HG03432 (cell line): ENCODE measurements at regions not wholly inside any gene's neighbourhood (a gene's known extent, or its start where the extent isn't known, plus 50 kb on each side); places are given as distances from the start of the nearest gene placed in this dataset.

ENCODE experiments used
- ATAC-seq: cut with Tn5 transposase; IDR thresholded peaks from one replicate; pipeline ENCODE4 v1.9.1; 2021; ENCODE audit warnings: mild to moderate bottlenecking, moderate library complexity; ENCODE audit not compliant: unreplicated experiment

- ATAC-seq, result no peak
These were observed 154.0 kb downstream of the PSMG1 start for GRCh38 chr21:39029086-39029755.

GRCh38 chr21:39025198-39025597 lies 158.1 kb downstream of the PSMG1 start:
- no peak for ATAC-seq

- no peak for ATAC-seq
These were observed 158.7 kb downstream of the PSMG1 start for GRCh38 chr21:39024538-39024937.

- ATAC-seq, result no peak
These were observed 160.2 kb downstream of the PSMG1 start for GRCh38 chr21:39022863-39023693.

GRCh38 chr21:39022466-39022862 lies 160.8 kb downstream of the PSMG1 start:
- no peak for ATAC-seq

GRCh38 chr21:39022035-39022434 lies 161.2 kb downstream of the PSMG1 start:
- no peak for ATAC-seq

- ATAC-seq, result no peak
These were observed 161.8 kb downstream of the PSMG1 start for GRCh38 chr21:39021478-39021832.

- ATAC-seq, result no peak
These were observed 162.3 kb downstream of the PSMG1 start for GRCh38 chr21:39020751-39021477.

- ATAC-seq, result no peak
These were observed 164.5 kb downstream of the PSMG1 start for GRCh38 chr21:39018730-39019129.

- ATAC-seq, result peak; percentile 91
These were observed 166.4 kb downstream of the PSMG1 start for GRCh38 chr21:39016740-39017315.

GRCh38 chr21:39014747-39015146 lies 168.5 kb downstream of the PSMG1 start:
- ATAC-seq, result no peak

GRCh38 chr21:39012326-39013230 lies 170.7 kb downstream of the PSMG1 start:
- no peak for ATAC-seq

GRCh38 chr21:39011911-39012310 lies 171.3 kb downstream of the PSMG1 start:
- ATAC-seq, result no peak

GRCh38 chr21:39010629-39011404 lies 172.4 kb downstream of the PSMG1 start:
- ATAC-seq, result no peak

GRCh38 chr21:39009587-39010225 lies 173.5 kb downstream of the PSMG1 start:
- ATAC-seq, result no peak

GRCh38 chr21:39007985-39008384 lies 175.3 kb downstream of the PSMG1 start:
- no peak for ATAC-seq

GRCh38 chr21:39007532-39007931 lies 175.7 kb downstream of the PSMG1 start:
- no peak for ATAC-seq

GRCh38 chr21:39006571-39007311 lies 176.5 kb downstream of the PSMG1 start:
- ATAC-seq, result no peak

- ATAC-seq, result no peak
These were observed 177.8 kb downstream of the PSMG1 start for GRCh38 chr21:39005502-39005787.
